Keratinocyte (primary cell): ENCODE measurements at regions not wholly inside any gene's neighbourhood (a gene's known extent, or its start where the extent isn't known, plus 50 kb on each side); places are given as distances from the start of the nearest gene placed in this dataset.

Experiments
- EZH2 ChIP-seq: IDR thresholded peaks from one replicate; pipeline ENCODE4 v1.6.1; 2012; ENCODE audit warnings: inconsistent platforms, mild to moderate bottlenecking, low read length, moderate library complexity
- TF ChIP-seq, protein P1 (sequence below), 3 experiments: IDR thresholded peaks in 1 of 3; conservative IDR thresholded peaks in 1 of 3; optimal IDR thresholded peaks in 1 of 3; 2 replicates in 2 of 3; 3 replicates in 1 of 3; pipeline versions ENCODE3 to v1.5.1; 2011; ENCODE audit warnings: low read length in 3 of 3, mild to moderate bottlenecking in 3 of 3, moderate library complexity in 2 of 3, control low read depth in 1 of 3, inconsistent platforms in 1 of 3; ENCODE audit not compliant: insufficient read depth in 2 of 3; ENCODE audit errors: extremely low read depth in 1 of 3

DNA sequence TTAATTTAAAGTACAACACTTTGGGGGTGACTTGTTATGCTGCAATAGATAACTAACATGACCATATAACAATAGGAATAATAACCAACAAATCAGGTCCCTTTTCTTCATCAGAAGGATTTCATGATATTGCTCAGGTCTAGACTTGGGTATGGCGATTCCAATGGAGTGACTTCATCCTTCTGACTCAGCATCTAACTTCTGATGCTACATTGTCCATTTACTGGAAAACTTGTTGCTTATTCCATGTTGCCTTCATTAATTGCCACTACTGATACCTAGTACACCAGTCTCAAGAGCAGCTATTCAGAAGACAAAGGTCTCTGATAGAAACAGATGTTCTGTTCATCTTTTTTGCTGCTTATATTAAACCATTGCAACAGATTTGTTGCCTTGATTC lies 324.3 kb downstream of the TGFB2 start:
- TF ChIP-seq EZH2, result no peak
- TF ChIP-seq, protein P1, sequence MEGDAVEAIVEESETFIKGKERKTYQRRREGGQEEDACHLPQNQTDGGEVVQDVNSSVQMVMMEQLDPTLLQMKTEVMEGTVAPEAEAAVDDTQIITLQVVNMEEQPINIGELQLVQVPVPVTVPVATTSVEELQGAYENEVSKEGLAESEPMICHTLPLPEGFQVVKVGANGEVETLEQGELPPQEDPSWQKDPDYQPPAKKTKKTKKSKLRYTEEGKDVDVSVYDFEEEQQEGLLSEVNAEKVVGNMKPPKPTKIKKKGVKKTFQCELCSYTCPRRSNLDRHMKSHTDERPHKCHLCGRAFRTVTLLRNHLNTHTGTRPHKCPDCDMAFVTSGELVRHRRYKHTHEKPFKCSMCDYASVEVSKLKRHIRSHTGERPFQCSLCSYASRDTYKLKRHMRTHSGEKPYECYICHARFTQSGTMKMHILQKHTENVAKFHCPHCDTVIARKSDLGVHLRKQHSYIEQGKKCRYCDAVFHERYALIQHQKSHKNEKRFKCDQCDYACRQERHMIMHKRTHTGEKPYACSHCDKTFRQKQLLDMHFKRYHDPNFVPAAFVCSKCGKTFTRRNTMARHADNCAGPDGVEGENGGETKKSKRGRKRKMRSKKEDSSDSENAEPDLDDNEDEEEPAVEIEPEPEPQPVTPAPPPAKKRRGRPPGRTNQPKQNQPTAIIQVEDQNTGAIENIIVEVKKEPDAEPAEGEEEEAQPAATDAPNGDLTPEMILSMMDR (optimal IDR thresholded peaks at IDR 0.05 in 1 of 3, IDR thresholded peaks at IDR 0.05 in 1 of 3, conservative IDR thresholded peaks at IDR 0.05 in 1 of 3; ENCODE audit: extremely low read depth in 1 of 3, insufficient read depth in 2 of 3, low read length in 3 of 3), result no peak
